ENCODE measurements at regions not wholly inside any gene's neighbourhood (a gene's known extent, or its start where the extent isn't known, plus 50 kb on each side); places are given as distances from the start of the nearest gene placed in this dataset.

GRCh38 chr3:110614186-110614585, 457.4 kb upstream of the NECTIN3 start:
- no peak for DNase-seq (ENCODE audit: low spot score)

GRCh38 chr3:110615454-110615853, 456.2 kb upstream of the NECTIN3 start:
- DNase-seq (ENCODE audit: low spot score), result no peak

DNA sequence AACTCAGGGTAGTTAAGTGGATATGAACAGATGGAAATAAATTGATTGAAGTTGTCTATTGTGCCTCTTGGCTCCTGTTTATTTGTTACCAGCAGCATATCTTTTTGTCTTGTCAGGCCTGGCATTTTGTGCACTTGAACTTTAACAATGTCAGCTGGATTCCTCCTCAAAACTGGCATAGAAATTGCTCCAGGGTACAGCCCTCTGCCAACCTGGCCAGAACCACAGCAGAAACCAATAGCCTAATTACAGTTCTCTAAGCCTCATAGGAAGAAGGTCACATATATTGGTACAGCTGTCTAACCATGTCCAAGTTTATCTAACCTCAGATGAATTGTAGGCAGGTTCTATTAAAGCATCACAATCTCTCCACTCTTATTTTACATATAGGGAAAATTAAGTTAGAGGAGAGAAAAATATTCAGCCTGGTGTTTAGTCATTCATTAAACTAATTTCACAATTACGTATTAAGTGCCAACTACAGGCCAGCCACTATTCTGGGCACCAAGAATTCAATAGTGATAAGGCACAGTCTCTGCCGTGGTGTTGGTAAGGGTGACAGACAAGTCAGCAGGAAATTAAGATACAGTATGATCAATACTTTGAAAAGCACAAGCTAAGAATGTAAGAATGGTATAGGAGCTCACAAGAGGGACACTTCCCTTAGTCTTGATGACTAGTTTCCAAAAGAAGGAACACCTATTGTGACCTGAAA, 452.9 kb upstream of the NECTIN3 start:
- DNase-seq (ENCODE audit: low spot score), result no peak

- no peak for DNase-seq (ENCODE audit: low spot score)
Observed at GRCh38 chr3:110620118-110620517, 451.5 kb upstream of the NECTIN3 start.

DNA sequence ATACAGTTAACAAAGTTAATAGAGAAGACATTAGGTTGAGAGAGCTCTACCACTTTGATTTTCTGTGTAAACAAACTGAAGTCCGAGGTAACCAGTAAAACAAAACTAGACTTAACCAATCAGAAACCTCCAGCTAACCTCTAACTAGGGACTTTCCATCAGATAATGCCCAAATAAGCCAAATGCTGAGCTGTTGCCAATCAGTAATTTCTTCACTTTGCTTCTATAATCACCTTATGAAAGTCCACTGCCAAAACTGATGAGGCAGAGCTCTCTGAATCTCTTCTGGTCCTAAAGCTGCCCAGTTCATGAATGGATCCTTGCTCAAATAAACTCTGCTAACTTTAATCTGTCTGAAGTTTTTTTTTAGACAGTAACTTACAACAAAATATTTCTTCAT, 448.0 kb upstream of the NECTIN3 start:
- DNase-seq (ENCODE audit: low spot score), result peak; percentile 12

- no peak for DNase-seq (ENCODE audit: low spot score)
Observed at GRCh38 chr3:110624576-110624975, 447.0 kb upstream of the NECTIN3 start.

DNA sequence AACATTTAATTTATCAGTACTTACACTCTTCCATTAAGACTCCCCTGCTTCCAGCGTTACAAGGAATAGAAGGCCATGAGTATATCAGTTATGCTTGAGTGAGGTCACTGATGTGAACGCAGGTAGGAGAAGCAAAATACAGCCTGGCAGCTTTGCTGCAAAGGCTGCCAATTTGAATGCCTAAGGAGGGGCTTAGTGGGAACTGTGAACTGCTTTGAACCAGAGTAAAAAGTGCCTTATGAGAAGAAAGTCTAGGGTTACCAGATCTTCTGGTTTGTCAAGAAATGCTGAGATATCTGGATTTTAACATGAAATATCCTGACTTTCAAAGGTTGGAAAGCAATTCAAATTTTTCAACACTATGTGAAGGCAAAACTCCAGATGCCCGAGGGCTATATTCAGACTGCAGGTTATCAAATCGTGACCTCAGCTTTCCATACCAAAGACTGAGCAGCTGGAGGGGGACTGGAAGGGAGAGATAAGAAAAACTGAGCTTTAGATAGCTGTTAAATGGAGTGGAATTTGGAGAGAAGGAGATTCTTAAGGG, 446.3 kb upstream of the NECTIN3 start:
- no peak for DNase-seq (ENCODE audit: low spot score)

DNA sequence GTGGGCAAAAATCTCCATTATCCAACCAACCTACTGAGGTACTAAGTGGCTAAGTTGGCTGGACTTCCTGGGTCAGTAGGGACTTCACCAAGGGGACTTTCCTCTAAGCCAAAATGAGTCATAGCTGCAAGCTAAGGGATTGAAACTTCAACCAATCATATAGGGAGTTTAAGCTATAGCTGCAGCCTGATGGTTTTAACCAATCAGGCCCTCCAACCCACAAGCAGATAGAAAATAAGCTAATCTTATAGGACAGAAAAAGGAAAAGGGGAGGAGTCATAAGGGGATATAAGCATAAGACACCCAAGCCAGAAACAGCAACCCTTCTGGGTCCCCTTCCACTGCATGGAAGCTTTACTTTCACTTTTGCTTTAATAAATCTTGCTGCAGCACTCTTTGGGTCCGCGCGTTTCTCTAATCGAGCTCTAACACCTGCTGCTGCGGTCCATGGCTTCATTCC, 444.9 kb upstream of the NECTIN3 start:
- DNase-seq (ENCODE audit: low spot score), result peak; percentile 27

- no peak for DNase-seq (ENCODE audit: low spot score)
Observed at GRCh38 chr3:110628650-110629301, 442.8 kb upstream of the NECTIN3 start.

- no peak for DNase-seq (ENCODE audit: low spot score)
Observed at GRCh38 chr3:110629917-110630316, 441.7 kb upstream of the NECTIN3 start.

DNA sequence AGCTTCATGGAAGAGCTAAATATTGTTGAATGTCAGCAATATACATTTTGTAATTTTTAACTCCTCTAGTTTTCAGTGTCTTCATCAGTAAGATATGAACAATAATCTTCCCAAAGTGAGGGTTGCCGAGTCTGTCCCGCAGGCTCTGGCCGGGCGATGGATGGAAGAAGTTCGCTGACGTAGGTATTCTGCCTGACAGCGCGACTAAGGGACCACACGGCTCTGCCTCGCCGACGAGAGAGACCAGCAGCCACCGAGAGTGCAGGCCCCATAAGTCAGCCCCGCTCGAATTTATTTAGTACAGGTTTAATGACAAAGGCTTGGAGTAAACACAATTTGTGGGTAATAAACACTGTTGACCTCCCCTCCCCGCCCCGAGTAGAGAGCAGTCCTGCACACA, 427.4 kb upstream of the NECTIN3 start:
- DNase-seq (ENCODE audit: low spot score), result no peak

DNA sequence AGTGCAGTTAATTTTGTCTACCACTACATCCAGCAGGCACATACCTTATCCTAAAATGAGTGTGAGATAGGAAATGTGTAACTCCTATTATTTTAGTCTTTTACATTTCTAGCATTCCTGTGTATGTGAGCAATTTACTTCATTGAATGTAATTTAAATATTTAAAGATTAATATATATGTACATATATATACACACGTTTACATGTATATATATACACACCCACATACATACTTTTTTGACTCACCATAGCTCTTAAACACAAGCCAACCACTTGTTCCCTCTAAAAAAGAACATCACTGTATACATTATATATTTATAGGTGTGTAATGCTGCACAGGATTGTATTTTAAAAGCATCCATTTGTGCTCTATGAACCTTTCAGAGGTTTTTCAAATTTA, 425.6 kb upstream of the NECTIN3 start:
- DNase-seq (ENCODE audit: low spot score), result no peak

- no peak for DNase-seq (ENCODE audit: low spot score)
Observed at GRCh38 chr3:110646496-110646895, 425.1 kb upstream of the NECTIN3 start.

DNA sequence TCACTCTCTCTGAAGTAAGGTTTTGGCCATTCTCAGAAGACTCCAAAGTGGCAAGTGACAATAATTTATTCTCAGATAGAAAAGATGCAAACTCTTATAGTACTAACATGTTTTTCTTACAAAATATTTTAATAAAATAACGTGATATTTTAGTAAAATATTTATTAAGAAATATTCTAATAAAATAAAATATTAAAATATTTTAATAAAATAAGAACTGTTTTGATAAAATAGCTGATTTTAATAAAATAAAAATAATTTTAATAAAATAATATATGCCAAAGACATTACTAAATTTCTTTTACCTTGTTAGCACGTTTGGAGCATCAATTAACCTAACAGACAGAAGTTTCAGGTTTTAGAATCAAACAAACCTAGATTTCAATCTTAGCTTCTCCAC, 424.0 kb upstream of the NECTIN3 start:
- DNase-seq (ENCODE audit: low spot score), result no peak

DNA sequence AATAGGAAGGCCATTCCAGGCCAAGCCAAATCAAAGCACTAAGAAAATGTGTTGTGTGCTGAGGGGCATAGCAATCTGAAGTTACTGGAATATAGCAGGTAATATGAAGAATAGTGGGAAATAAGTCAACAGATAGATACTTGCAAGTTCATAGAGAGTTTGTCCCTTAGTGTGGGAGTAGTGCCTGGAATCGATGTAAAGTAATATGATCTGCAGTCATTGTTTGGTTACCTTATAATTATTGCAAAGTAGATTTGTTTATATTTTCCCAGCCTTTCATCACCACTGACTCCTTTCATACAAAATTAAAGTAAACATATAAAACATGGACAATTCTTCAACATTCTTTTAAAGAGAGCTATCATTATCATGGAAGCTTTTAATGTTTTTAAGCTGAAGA, 420.9 kb upstream of the NECTIN3 start:
- no peak for DNase-seq (ENCODE audit: low spot score)

DNA sequence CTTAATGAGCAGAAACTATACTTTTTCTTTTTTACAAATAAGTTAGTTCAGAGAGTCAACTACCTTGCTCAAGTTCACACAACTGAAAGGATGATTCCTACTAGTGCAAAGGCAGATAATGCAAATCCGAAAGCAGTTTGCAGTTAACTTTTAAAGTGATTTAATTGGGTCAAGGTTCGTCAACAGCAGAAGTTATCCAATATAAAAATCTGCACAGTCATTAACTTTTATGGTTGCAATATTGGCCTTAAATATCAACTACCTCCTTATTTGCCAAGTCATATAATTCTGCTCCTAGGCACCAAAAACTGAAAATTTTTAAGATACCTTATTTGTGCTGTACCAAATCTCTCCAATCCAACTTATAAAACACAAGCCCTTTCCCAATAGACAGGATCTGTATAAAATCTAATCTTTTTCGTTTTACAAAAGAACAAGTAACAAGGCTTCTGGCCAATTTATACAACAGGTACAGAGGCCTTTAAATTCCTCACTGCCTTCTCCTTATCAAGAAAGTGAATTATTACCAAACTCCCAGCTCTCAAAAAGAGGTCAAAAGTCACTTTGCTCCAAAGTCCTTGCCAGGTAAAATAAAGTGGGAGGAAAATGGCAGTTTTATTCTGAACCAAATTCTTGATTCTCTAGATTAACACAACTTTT, 416.6 kb upstream of the NECTIN3 start:
- DNase-seq (ENCODE audit: low spot score), result no peak

GRCh38 chr3:110656394-110657025, 415.1 kb upstream of the NECTIN3 start:
- DNase-seq (ENCODE audit: low spot score), result no peak

DNA sequence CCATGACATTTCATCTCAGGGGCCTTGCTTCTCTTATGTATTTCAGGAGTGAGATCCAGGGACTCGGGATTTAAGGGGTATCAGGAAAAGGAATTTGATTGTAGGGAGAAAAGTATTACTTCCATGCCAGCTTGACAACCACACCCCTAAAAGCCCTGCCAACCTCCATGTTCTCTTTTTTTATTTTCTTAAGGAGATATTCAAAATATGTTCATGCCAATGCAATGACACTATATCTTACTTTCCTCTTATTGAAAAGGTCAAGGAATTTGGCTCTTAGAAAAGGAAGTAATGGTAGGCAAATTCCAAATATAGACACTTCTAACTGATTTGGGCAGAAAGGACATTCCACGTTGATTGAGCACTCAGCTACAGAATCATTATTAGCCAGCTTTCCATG, 407.5 kb upstream of the NECTIN3 start:
- DNase-seq (ENCODE audit: low spot score), result no peak

DNA sequence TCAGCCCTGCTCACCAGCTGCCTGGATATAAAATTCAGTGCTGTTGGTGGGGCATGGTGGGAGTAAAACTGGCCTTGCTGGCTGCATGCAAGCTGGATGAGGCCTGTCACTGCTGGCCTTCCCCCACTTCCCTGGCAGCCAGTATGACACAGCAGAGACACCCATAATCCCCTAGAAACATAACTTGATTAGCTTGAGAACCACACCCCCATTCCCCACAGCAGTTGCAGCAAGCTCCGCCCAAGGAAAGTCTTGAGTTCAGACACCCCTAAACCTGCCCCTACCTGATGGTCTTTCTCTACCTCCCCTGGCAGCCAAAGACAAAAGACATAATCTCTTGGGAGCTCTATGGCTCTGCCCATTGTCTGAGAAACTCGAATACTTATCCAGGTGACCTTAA, 405.1 kb upstream of the NECTIN3 start:
- no peak for DNase-seq (ENCODE audit: low spot score)

DNA sequence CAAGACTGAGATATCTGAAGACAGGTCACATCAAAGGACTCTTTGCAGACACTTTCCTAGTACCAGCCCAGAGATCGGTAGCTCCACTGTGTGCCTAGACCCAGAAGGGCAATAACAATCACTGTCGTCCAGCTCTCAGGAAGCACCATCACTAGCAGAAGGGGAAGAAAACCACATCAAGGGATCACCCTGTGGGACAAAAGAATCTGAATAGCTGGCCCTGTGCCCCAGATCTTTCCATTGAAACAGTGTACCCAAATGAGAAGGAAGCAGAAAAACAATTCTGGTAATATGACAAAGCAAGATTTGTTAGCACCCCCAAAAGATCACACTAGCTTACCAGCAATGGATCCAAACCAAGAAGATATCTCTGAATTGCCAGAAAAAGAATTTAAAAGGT, 404.4 kb upstream of the NECTIN3 start:
- DNase-seq (ENCODE audit: low spot score), result no peak

DNA sequence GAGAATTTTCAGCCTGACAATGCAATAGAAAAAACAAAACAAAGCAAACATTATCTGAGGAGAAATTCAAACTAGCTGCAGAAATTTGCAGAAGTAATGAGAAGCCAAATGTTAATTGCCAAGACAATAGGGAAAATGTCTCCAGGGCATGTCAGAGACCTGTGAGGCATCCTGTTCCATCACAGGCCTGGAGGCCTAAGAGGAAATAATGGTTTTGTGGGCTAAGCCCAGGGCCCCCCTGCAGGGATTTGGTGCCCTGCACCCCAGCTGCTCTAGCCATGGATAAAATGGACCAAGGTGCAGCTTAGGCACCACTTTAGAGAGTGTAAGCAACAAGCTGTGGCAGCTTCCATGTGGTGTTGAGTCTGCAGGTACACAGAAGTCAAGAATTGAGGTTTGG, 401.2 kb upstream of the NECTIN3 start:
- no peak for DNase-seq (ENCODE audit: low spot score)

- DNase-seq (ENCODE audit: low spot score), result no peak
Observed at GRCh38 chr3:110677506-110677905, 394.1 kb upstream of the NECTIN3 start.

GRCh38 chr3:110679285-110679684, 392.3 kb upstream of the NECTIN3 start:
- no peak for DNase-seq (ENCODE audit: low spot score)
